Stromal cell of bone marrow (primary cell): ENCODE measurements at regions not wholly inside any gene's neighbourhood (a gene's known extent, or its start where the extent isn't known, plus 50 kb on each side); places are given as distances from the start of the nearest gene placed in this dataset.
"Not testable (repeated sequence)": the region's sequence is repeated elsewhere in the genome, so short reads cannot be mapped to it uniquely, and the experiment has no call there.

Experiments
- DNase-seq: peaks from one replicate; pipeline ENCODE4 v3.0.0-alpha.2; 2012; ENCODE audit warnings: low read depth

- no peak for DNase-seq
Measured at GRCh38 chr1:232346844-232347243, 283.1 kb downstream of the SIPA1L2 start.

- peak; percentile 12 for DNase-seq
Measured at GRCh38 chr1:232344791-232345399, 285.0 kb downstream of the SIPA1L2 start.

GRCh38 chr1:232344186-232344585 is 285.7 kb downstream of the SIPA1L2 start:
- DNase-seq, result not testable (repeated sequence)

- DNase-seq, result no peak
Measured at GRCh38 chr1:232340446-232340845, 289.5 kb downstream of the SIPA1L2 start.

DNA sequence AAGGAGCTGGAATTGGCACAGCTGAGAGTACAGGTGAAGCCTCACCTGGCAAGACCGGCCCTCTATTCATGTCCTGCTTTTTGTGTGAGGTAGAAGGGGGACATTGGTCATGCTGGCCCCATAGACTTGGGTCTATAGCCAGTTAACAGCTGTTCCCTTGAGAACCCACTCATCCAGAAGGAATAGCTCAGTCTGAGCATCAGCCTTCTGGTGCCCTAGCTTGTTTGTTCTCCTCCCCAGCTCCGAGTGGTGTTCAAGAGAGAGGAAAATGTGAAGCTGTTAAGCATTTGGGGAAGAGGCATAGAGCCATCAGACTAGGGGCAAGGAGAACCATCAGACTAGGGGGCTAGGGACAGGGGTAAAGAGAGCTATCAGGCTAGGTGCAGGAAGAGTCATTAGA is 290.9 kb downstream of the SIPA1L2 start:
- DNase-seq, result no peak

DNA sequence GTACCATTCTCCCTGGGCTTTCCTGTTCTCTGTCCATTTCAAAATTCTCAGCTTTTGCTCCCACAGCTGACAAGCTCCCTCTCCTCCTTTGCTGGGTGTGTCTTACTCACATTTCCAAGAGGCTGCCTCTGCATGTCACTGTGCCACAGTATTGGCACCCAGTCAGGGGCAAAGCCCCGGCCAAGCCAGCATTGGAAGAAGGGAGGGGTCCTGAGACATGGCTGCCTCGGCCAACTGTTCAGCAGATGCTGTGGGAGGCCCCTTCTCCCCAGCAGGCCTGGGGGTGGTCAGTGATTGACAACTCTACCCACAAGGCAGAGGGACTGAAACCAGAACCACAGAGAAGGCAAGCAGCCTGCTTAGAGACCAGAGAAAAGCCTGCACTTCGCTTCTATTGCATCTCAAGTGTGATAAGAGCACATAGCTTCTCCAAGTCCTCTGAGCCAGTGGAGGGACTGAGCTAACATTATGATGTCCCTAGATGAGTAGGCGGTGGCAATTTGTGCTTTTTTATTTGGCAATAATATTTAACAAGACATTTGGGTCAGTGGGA is 294.1 kb downstream of the SIPA1L2 start:
- no peak for DNase-seq

DNA sequence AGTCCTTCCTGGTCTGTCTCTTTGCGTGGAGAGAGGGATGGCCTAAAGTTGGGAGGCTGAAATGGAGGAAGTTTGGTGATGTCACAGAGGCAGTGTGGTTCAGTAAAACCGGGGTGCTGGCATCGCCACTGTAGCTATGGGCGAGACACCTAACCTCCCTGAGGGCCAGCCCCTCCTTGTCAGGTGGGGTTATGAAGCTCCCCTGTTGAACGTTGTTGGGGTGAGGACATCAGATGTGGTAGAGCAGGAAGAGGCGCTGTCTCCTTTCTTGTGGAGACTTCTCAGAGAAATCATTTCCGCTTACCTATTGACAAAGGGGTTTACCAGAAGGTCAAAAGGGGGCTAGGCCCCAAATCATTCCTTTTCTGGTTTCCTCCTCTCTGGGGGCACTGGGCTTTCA is 294.7 kb downstream of the SIPA1L2 start:
- DNase-seq, result no peak

- DNase-seq, result no peak
Measured at GRCh38 chr1:232334811-232335210, 295.1 kb downstream of the SIPA1L2 start.

GRCh38 chr1:232334246-232334645 is 295.7 kb downstream of the SIPA1L2 start:
- DNase-seq, result no peak

GRCh38 chr1:232333419-232333767 is 296.5 kb downstream of the SIPA1L2 start:
- DNase-seq, result no peak

- not testable (repeated sequence) for DNase-seq
Measured at GRCh38 chr1:232332710-232333418, 297.1 kb downstream of the SIPA1L2 start.

DNA sequence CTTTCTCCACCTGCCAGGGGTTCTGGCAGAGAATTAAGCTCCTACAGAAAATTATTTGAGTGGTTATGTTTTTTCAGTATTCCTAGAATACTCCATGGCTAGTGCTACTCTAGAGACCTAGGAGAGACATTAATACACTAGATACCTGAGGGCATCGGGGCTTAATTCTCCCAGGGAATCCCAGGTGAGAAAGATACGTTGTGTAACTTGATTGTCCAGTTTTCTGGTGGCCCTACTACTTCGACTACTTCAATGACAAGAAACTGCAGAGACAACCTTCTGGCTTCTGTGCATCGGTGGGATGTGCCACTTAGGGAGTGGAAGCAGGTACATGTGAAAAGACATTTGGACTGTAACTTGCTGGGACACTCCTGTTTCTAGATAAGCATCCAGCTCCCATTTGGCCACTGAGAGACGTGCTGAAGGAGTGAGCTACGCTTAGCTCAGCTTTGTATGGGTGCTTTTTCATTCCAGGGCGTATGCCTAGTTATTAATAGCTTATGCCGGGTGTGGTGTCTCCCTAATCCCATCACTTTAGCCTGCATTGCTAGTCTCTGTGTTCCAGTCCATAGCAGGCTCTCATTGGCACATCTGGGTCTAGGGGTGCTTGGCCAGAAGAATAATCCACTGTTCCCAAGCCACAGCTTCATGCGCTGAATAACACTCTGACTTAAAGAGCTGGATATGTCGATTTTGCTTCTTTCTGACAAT is 300.7 kb downstream of the SIPA1L2 start:
- DNase-seq, result no peak

DNA sequence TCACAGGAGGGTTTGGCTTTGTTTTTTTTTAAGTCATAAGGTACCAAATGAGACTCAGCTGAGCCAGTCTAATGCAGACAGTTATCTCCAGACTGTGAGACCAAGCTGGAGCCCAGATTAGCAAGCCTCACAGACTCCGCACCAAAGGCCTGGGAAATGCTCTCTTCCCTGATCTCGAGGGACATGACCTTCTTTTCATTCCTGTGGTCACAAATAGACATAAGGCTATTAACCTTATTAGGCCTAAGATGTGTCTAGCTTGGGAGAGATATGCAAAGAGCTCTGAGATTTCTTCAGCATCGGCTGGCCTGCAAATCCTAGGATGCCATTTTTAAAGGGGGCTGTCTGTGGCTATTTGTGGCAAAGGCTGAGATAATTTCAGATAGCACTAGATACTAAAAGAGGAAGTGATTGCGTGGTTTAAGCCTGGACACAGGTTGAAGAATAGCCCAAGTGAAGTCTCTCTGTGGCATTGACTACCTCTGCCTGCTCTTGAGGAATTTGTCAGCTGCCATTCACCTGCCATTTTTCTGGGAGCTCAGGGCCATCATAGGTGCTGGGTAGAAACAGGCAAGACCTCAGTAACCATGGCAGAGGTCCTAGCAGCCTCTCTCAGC is 301.3 kb downstream of the SIPA1L2 start:
- DNase-seq, result no peak

DNA sequence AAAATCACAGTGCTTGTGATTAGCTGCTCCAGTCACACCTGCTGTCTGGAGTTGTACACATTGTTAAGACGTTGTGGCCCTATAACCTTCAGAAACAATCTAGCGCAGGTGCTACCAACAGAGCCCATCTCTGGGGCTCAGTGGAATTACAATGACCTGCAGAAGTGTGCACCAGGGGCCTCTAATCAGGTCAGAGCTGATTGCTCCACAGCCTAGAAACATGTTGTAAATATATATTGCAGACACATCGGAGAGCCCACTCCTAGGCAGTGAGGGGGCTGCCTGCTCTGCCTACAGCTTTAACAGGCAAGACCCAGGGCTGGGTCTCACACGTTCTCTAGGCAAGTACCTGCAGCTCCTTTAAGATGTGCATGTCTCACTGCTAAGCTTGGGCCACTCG is 302.0 kb downstream of the SIPA1L2 start:
- no peak for DNase-seq

DNA sequence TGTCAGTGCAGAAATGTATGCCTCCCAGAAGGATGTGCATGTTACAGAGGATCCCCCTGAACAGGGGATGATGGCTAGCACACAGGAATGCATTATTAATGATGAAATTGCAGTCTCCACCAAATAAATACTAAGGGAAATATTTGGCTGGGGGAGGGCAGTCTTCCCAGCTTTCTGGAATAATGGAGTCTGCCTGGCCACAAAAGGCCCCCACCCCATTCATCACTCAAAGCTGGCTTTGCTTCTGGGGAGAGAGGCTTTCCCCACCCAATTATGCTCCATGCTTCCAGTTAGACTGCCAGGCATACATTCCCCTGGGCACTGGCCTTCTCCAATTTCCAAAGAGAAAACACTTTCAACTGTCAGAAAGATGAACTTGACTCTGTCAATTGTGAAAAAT is 302.7 kb downstream of the SIPA1L2 start:
- no peak for DNase-seq

GRCh38 chr1:232322162-232322734 is 307.7 kb downstream of the SIPA1L2 start:
- no peak for DNase-seq

DNA sequence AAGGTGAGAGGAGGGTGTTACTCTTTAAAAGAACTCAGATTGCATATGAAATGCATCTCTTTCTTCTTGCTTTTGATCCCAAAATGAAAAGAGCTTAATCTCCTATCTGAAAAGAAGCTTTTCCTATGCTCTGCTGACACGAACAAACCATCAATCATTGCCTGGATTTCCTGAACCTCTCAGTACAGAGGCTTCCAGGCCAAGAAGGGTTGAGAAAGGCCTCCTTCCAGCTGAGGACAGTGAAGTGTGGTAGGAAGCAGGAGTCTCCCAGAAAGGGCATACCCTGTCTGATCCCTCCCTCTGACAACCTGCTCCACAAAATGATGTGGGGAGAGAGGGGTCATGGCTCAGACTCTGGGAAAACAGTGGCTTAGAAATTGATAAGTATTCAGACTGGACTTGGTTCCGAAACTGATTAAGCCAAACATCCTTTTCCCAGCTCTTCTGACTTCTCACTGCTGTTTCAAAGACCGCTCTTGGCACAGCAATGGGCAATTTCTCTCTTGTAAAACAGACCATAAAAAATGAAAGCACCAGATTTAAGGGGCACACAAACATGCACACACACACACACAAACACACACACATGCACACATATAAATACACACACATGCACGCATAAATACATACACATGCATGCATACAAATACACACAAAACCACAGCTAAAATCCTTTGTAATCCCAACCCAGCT is 310.3 kb downstream of the SIPA1L2 start:
- no peak for DNase-seq

- DNase-seq, result no peak
Measured at GRCh38 chr1:232319072-232319471, 310.9 kb downstream of the SIPA1L2 start.

DNA sequence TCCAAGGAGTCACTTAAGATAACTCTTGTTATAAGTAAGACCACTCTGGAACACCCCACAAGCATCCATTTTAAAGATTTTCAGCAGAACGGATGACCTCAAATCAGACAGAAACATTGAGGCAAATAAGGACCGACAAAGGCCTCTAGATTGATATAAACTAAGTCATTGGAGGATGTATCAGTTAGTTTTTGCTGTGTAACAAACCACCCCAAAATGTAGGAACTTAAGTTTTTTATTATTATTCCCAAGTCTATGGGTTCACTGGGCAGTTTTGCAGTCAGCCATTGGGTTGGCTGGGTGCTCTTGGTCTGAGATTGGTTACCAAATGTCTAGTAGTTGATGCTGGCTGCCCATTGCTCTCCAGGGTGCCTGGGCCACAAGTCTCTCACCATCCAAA is 311.8 kb downstream of the SIPA1L2 start:
- DNase-seq, result no peak

GRCh38 chr1:232317350-232317749 is 312.6 kb downstream of the SIPA1L2 start:
- DNase-seq, result no peak

DNA sequence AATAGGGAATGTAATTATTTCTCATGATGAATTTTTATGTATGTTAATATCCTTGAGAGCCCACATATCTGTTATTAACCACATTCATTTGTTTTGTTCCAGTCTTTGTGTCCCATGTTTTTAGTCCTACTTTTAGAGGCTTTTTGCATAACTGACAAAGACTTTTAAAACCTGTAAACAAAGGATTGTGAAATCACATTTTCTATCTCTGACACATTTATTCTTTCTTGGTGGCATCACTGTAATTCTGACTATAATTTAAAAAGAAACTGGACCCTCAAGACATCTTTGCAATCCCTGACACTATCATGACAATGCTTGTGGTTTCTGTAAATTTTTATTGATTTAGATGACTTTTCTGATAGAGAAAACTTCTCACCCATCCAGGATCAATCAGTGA is 313.1 kb downstream of the SIPA1L2 start:
- DNase-seq, result no peak

- DNase-seq, result not testable (repeated sequence)
Measured at GRCh38 chr1:232313876-232314275, 316.1 kb downstream of the SIPA1L2 start.
